ENCODE measurements at regions not wholly inside any gene's neighbourhood (a gene's known extent, or its start where the extent isn't known, plus 50 kb on each side); places are given as distances from the start of the nearest gene placed in this dataset.

DNA sequence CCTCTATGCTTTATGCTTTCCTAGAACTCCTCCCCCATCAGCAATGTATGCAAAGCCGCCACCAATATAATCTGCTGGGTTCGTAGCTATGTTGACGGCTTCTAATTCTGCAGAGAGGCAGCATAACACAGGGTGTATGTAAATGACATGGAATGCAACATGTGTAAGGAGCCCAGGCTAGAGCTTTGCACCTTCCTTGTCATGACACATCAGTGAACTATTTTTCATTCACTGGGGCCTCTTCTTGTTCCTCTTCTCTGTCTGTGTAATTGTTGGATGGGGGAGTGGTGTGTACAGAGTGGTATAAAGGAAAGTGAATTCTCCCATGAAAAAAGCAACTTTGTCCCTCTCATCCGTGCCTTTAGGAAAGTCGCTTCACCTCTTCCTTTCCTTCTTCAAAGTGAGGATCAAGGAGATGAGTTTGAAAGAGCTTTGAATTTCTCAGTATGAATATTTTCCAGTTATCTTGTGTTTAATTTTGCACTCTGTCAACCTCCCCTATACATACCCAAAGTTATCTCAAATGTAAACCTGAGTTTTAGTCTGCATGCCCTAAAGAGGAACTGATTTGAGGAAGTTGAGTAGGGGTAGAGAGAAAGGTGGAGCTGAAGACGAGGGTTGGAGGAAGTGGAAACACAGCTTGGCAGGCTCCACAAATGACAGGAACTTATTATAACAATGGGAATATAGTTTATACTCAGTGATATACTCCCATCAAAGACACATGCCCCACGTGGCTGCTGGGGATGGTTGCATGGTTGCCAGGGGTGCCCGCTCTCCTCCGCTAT is 74.9 kb upstream of the ARL4C start:
- TF ChIP-seq POLR2A (IDR thresholded peaks at IDR 0.05; ENCODE audit: low read depth, low read length): no peak
- no peak for TF ChIP-seq POLR2AphosphoS5 (IDR thresholded peaks at IDR 0.05; ENCODE audit: low read depth, low read length)
- TF ChIP-seq TAF1 (IDR thresholded peaks at IDR 0.05; ENCODE audit: low read depth, low read length): no peak
- TF ChIP-seq SPI1 (IDR thresholded peaks at IDR 0.05; ENCODE audit: low read depth, low read length): peak; percentile 71

All from GM12891 (cell line).